ENCODE measurements at regions not wholly inside any gene's neighbourhood (a gene's known extent, or its start where the extent isn't known, plus 50 kb on each side); places are given as distances from the start of the nearest gene placed in this dataset.

- no peak for TF ChIP-seq CTCF (conservative IDR thresholded peaks at IDR 0.05; ENCODE audit: low read length)
- no peak for TF ChIP-seq EZH2phosphoT487 (IDR thresholded peaks at IDR 0.05; ENCODE audit: borderline replicate concordance)
These were observed 258.9 kb upstream of the LDB2 start for GRCh38 chr4:17157304-17157703.

Data from Loucy (cell line).